Sigmoid colon (tissue), 6 donors: ENCODE measurements at regions not wholly inside any gene's neighbourhood (a gene's known extent, or its start where the extent isn't known, plus 50 kb on each side); places are given as distances from the start of the nearest gene placed in this dataset.
"Not testable (repeated sequence)": the region's sequence is repeated elsewhere in the genome, so short reads cannot be mapped to it uniquely, and the experiment has no call there.

ENCODE experiments used
- DNase-seq: peaks from one replicate; pipeline ENCODE4 v3.0.0-alpha.2; 2019
- H3K27ac ChIP-seq, 4 donors: fragments of 200-600 bp; sonication (generic); one replicate each; pipeline ENCODE4 v1.5.1; 2016 to 2019; ENCODE audit warnings: mild to moderate bottlenecking in 1 of 4
- H3K27me3 ChIP-seq, 3 donors: fragments of 200-600 bp; sonication (generic); one replicate each; pipeline ENCODE4 v1.5.1; 2019; ENCODE audit warnings: mild to moderate bottlenecking in 1 of 3
- H3K36me3 ChIP-seq, 4 donors: fragments of 200-600 bp; sonication (generic); one replicate each; pipeline ENCODE4 v1.5.1; 2016 to 2019
- H3K4me1 ChIP-seq, 4 donors: fragments of 200-600 bp; sonication (generic); one replicate each; pipeline ENCODE4 v1.5.1; 2017 to 2019
- H3K4me3 ChIP-seq, 4 donors: fragments of 200-600 bp; sonication (generic); one replicate each; pipeline ENCODE4 v1.5.1; 2017 to 2019; ENCODE audit warnings: mild to moderate bottlenecking in 2 of 4, moderate library complexity in 1 of 4
- H3K9me3 ChIP-seq, 4 donors: fragments of 200-600 bp in 3 of 4; sonication (generic) in 3 of 4; one replicate each; pipeline versions ENCODE4 v1.5.1 to v1.6.1; 2013 to 2019
- EP300 ChIP-seq, 4 donors: sonication (generic); formaldehyde crosslinking; IDR thresholded peaks; one replicate each; pipeline ENCODE4 v1.6.1; 2017; ENCODE audit warnings: antibody characterized with exemption in 4 of 4
- POLR2A ChIP-seq, 2 donors: fragments of 450-650 bp; IDR thresholded peaks; one replicate each; pipeline ENCODE4 v1.6.1; 2016; ENCODE audit warnings: antibody characterized with exemption in 2 of 2, mild to moderate bottlenecking in 2 of 2, moderate library complexity in 2 of 2
- POLR2AphosphoS5 ChIP-seq, 4 donors: sonication (generic); formaldehyde crosslinking; IDR thresholded peaks; one replicate each; pipeline ENCODE4 v1.6.1; 2017; ENCODE audit warnings: antibody characterized with exemption in 4 of 4
- WGBS, 2 donors: extraction: QIAGEN DNeasy Blood & Tissue Kit; methylation state at CpG; one replicate each; pipeline ENCODE4 v1.1.7; 2013; 5-methylcytosine and 5-hydroxymethylcytosine counted together
- intact Hi-C: fragments of 100-400 bp; cut with DNase I; formaldehyde crosslinking; loops from one replicate; pipeline ENCODE4 v1.15.1; 2023
- TF ChIP-seq, protein P1 (sequence below), 4 experiments: fragments of 450-650 bp in 3 of 4; fragments of 200-600 bp in 1 of 4; IDR thresholded peaks; one replicate each; pipeline ENCODE4 v1.5.1; 2016 to 2019; ENCODE audit warnings: antibody characterized with exemption in 4 of 4, mild to moderate bottlenecking in 3 of 4, moderate library complexity in 2 of 4
- donor health status: healthy with polysubstance abuse.
- donor health status: healthy.

- Histone ChIP-seq H3K27me3 (no peaks in the 10 kb centered on the region), H3K27ac (no peak overlapping the region), H3K4me3 (no peak overlapping the region), H3K4me1 (no peaks in the 10 kb centered on the region), H3K36me3 (no peaks in the 10 kb centered on the region), H3K9me3 (no peaks in the 10 kb centered on the region)
- intact Hi-C loops, result no loop called here
- DNase-seq, result no peak
- TF ChIP-seq POLR2AphosphoS5 (IDR thresholded peaks at IDR 0.05) (no peak), EP300 (IDR thresholded peaks at IDR 0.05) (no peak), POLR2A (IDR thresholded peaks at IDR 0.05) (no peak)
- TF ChIP-seq, protein P1, sequence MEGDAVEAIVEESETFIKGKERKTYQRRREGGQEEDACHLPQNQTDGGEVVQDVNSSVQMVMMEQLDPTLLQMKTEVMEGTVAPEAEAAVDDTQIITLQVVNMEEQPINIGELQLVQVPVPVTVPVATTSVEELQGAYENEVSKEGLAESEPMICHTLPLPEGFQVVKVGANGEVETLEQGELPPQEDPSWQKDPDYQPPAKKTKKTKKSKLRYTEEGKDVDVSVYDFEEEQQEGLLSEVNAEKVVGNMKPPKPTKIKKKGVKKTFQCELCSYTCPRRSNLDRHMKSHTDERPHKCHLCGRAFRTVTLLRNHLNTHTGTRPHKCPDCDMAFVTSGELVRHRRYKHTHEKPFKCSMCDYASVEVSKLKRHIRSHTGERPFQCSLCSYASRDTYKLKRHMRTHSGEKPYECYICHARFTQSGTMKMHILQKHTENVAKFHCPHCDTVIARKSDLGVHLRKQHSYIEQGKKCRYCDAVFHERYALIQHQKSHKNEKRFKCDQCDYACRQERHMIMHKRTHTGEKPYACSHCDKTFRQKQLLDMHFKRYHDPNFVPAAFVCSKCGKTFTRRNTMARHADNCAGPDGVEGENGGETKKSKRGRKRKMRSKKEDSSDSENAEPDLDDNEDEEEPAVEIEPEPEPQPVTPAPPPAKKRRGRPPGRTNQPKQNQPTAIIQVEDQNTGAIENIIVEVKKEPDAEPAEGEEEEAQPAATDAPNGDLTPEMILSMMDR (IDR thresholded peaks at IDR 0.05), result no peak
- WGBS, 2 donors, result 46 to 86% methylated on average over 2 of the region's 2 CpGs
Measured at GRCh38 chr13:44784708-44785080, 204.6 kb downstream of the NUFIP1 start.

DNA sequence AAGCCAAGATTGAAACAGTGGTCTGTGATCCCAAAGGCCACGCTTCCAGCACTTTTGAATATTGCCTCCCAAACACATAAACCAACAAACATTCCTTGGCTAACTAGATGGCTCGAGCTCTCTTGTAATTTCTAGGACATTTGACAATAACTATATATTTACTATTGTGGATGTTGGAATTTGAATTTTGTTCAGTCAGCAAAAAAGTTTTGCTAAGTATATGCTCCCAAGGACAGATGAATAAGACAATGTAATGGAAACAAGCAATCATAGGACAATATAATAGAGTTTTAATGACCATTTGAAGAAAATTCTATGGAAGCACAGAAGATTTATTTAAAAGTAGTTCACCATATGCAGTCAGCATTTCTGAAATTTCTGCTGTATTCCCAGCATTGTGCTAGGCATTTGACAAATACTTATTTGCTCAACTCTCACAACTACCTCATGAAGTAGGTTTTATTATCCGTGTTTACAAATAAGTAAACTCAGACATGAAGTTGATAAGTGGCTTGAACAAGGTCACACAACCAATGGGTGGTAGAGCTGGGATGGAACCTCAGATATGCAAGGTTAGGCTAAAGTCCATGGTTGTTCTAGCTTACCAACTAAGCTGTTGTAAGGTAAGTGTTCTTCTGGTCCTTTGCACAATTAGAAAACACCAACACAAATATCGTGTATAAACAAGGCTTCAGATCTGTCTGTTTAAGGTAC lies 205.1 kb downstream of the NUFIP1 start:
- H3K36me3 ChIP-seq, result no peaks in the 10 kb centered on the region
- no peak for DNase-seq
- TF ChIP-seq, protein P1 (IDR thresholded peaks at IDR 0.05), result no peak
- no peak for TF ChIP-seq POLR2A (IDR thresholded peaks at IDR 0.05)
- no peak for TF ChIP-seq EP300 (IDR thresholded peaks at IDR 0.05)
- no peak for TF ChIP-seq POLR2AphosphoS5 (IDR thresholded peaks at IDR 0.05)
- no peaks in the 10 kb centered on the region for H3K4me1 ChIP-seq
- 68 to 80% methylated on average over 4 of the region's 4 CpGs for WGBS, 2 donors
- no peak overlapping the region for H3K27ac ChIP-seq
- no peaks in the 10 kb centered on the region for H3K9me3 ChIP-seq
- no peaks in the 10 kb centered on the region for H3K27me3 ChIP-seq
- intact Hi-C loops, result no loop called here
- no peak overlapping the region for H3K4me3 ChIP-seq

DNA sequence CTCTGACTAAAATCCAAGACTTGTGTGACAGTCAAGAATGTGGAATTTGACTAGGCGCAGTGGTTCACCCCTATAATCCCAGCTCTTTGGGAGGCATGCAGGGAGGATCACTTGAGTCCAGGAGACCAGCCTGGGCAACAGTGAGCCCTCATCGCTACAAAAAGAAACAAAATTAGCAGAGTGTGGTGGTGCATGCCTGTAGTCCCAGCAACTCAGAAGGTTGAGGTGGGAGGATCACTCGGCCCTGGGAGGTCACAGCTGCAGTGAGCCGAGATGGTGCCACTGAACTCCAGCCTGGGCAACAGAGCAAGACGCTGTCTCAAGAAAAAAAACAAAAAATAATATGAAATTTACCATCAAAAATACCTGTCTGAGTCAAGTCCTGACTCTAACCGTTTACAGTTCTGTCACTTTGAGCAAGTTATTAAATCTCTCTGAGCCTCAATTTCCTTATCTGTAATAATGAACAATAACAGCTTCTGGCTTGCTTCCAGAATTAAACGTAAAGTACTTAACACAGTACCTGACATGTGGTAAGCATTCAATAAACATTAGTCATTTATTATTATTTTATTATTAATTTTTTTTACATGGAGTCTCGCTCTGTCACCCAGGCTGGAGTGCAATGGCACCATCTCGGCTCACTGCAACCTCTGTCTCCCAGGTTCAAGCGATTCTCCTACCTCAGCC lies 204.6 kb upstream of the TSC22D1 start:
- WGBS, 2 donors, result 93% methylated on average over 10 of the region's 10 CpGs
- DNase-seq, result no peak
- intact Hi-C loops, result no loop called here

GRCh38 chr13:44778761-44779484 lies 202.8 kb upstream of the TSC22D1 start:
- Histone ChIP-seq H3K4me1 (no peaks in the 10 kb centered on the region), H3K4me3 (no peak overlapping the region), H3K27ac (no peak overlapping the region), H3K9me3 (no peaks in the 10 kb centered on the region), H3K36me3 (no peaks in the 10 kb centered on the region), H3K27me3 (no peaks in the 10 kb centered on the region)
- intact Hi-C loops, result no loop called here
- WGBS, 2 donors, result 72 to 75% methylated on average over 9 of the region's 9 CpGs
- TF ChIP-seq POLR2AphosphoS5 (IDR thresholded peaks at IDR 0.05), result no peak
- no peak for DNase-seq

More for the DNA sequence above, 204.6 kb upstream of the TSC22D1 start:
- no peaks in the 10 kb centered on the region for H3K27me3 ChIP-seq
- no peak overlapping the region for H3K4me3 ChIP-seq
- TF ChIP-seq, protein P1 (IDR thresholded peaks at IDR 0.05), result no peak
- no peak for TF ChIP-seq EP300 (IDR thresholded peaks at IDR 0.05)
- no peak overlapping the region for H3K27ac ChIP-seq
- no peaks in the 10 kb centered on the region for H3K4me1 ChIP-seq
- H3K9me3 ChIP-seq, result no peaks in the 10 kb centered on the region
- no peaks in the 10 kb centered on the region for H3K36me3 ChIP-seq

DNA sequence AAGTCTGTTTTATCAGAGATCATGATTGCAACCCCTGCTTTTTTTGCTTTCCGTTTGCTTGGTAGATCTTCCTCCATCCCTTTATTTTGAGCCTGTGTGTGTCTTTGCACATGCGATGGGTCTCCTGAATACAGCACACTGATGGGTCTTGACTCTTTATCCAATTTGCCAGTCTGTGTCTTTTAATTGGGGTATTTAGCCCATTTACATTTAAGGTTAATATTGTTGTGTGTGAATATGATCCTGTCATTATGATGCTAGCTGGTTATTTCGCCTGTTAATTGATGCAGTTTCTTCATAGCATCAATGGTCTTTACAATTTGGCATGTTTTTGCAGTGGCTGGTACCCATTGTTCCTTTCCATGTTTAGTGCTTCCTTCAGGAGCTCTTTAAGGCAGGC lies 199.2 kb upstream of the TSC22D1 start:
- WGBS, 2 donors, result 94 to 98% methylated on average over 3 of the region's 3 CpGs
- H3K4me3 ChIP-seq, H3K27ac ChIP-seq, H3K27me3 ChIP-seq, intact Hi-C loops, H3K36me3 ChIP-seq, H3K4me1 ChIP-seq, DNase-seq, H3K9me3 ChIP-seq: not testable (repeated sequence)
